Endothelial cell of umbilical vein (primary cell): ENCODE measurements at regions not wholly inside any gene's neighbourhood (a gene's known extent, or its start where the extent isn't known, plus 50 kb on each side); places are given as distances from the start of the nearest gene placed in this dataset.

ENCODE experiments used
- BruUV-seq: library from RNA; stranded (reverse); fragments of 400-500 nt; replicated peaks from 2 replicates; lab custom pipeline; 2021; lab: Mats Ljungman, UMichigan
- CTCF ChIA-PET: fragments of 300-600, 350-600 bp; sonication (Branson Sonifier 250); formaldehyde crosslinking; loops from one replicate; lab custom pipeline; 2021; ENCODE audit warnings: antibody characterized with exemption, inconsistent platforms; lab: Charles Lee
- POLR2A ChIA-PET: fragments of 300-600, 350-600 bp; sonication (Branson Sonifier 250); formaldehyde crosslinking; loops from one replicate; lab custom pipeline; 2021; ENCODE audit warnings: antibody characterized with exemption, inconsistent platforms; lab: Charles Lee
- DNase-seq: peaks from one replicate; pipeline ENCODE4 v3.0.0-alpha.2; 2011; ENCODE audit warnings: low read depth, low spot score
- FAIRE-seq: peaks from 2 replicates; lab custom pipeline; 2011; peaks lifted over from hg19 to GRCh38; lab: Jason Lieb, UNC
- H2AFZ ChIP-seq: 2 replicates; pipeline ENCODE4 v1.6.0; 2012; ENCODE audit warnings: low read depth, low read length, control low read depth, inconsistent platforms
- H3K27ac ChIP-seq: 2 replicates; pipeline ENCODE4 v1.5.1; 2011; ENCODE audit warnings: low read depth, mild to moderate bottlenecking, control low read depth, low read length, moderate library complexity; ENCODE audit not compliant: insufficient read depth
- H3K27me3 ChIP-seq, 2 experiments: 2 replicates each; pipeline versions ENCODE4 v1.6.0 to v1.6.1; 2011; ENCODE audit warnings: low read length in 2 of 2, mixed read lengths in 1 of 2; ENCODE audit not compliant: control insufficient read depth in 2 of 2, insufficient read depth in 2 of 2
- H3K36me3 ChIP-seq, 2 experiments: 2 replicates in 1 of 2; 3 replicates in 1 of 2; pipeline ENCODE4 v1.5.1; 2011; ENCODE audit warnings: low read length in 2 of 2, mild to moderate bottlenecking in 1 of 2, moderate library complexity in 1 of 2; ENCODE audit not compliant: control insufficient read depth in 2 of 2, insufficient read depth in 2 of 2; ENCODE audit errors: extremely low read depth in 1 of 2
- H3K4me1 ChIP-seq: 3 replicates; pipeline ENCODE4 v1.5.1; 2011; ENCODE audit warnings: mild to moderate bottlenecking, low read length; ENCODE audit not compliant: control insufficient read depth, insufficient read depth; ENCODE audit errors: extremely low read depth
- H3K4me2 ChIP-seq: 2 replicates; pipeline ENCODE4 v1.6.1; 2011; ENCODE audit warnings: low read length, control low read depth, mixed read lengths; ENCODE audit not compliant: insufficient read depth
- H3K4me3 ChIP-seq, 3 experiments: fragments of 200-600 bp in 1 of 3; sonication (generic), shearing (Covaris generic) in 1 of 3; replicated peaks in 1 of 3; 2 replicates each; pipeline ENCODE4 v1.5.1; 2011 to 2016; ENCODE audit warnings: control low read depth in 3 of 3, low read length in 3 of 3, mild to moderate bottlenecking in 2 of 3, inconsistent platforms in 1 of 3, low read depth in 1 of 3, moderate library complexity in 1 of 3; ENCODE audit not compliant: insufficient read depth in 1 of 3
- H3K79me2 ChIP-seq: 2 replicates; pipeline ENCODE4 v1.6.0; 2012; ENCODE audit warnings: low read length, inconsistent platforms; ENCODE audit not compliant: control insufficient read depth, insufficient read depth
- H3K9ac ChIP-seq: replicated peaks from 2 replicates; pipeline ENCODE3; 2011; ENCODE audit warnings: low read length, control low read depth; ENCODE audit not compliant: insufficient read depth; ENCODE audit errors: extremely low read depth
- H3K9me1 ChIP-seq: replicated peaks from 3 replicates; pipeline ENCODE4 v1.6.0; 2011; ENCODE audit warnings: mild to moderate bottlenecking, low read length; ENCODE audit not compliant: control insufficient read depth, insufficient read depth; ENCODE audit errors: extremely low read depth
- H3K9me3 ChIP-seq: replicated peaks from 2 replicates; pipeline ENCODE4 v1.5.1; 2012; ENCODE audit warnings: low read length, inconsistent platforms; ENCODE audit not compliant: control insufficient read depth, insufficient read depth
- H4K20me1 ChIP-seq: replicated peaks from 2 replicates; pipeline ENCODE3; 2011; ENCODE audit warnings: mild to moderate bottlenecking, low read length; ENCODE audit not compliant: control insufficient read depth, insufficient read depth; ENCODE audit errors: extremely low read depth
- CTCF ChIP-seq, 2 donors: IDR thresholded peaks; 1 replicate in 1 of 2; 2 replicates in 1 of 2; pipeline ENCODE4 v1.5.1; 2011; ENCODE audit warnings: low read length in 2 of 2, mild to moderate bottlenecking in 2 of 2, moderate library complexity in 2 of 2, control low read depth in 1 of 2, inconsistent platforms in 1 of 2, low read depth in 1 of 2; ENCODE audit not compliant: insufficient read depth in 1 of 2; ENCODE audit errors: extremely low read depth in 1 of 2
- EZH2 ChIP-seq: IDR thresholded peaks from 2 replicates; pipeline ENCODE4 v1.6.1; 2012; ENCODE audit warnings: borderline replicate concordance, low read depth, mild to moderate bottlenecking, moderate library complexity, low read length, inconsistent platforms; ENCODE audit not compliant: severe bottlenecking
- FOS ChIP-seq: IDR thresholded peaks from 2 replicates; pipeline ENCODE4 v1.6.1; 2011; ENCODE audit warnings: mild to moderate bottlenecking, low read length, moderate library complexity, borderline replicate concordance; ENCODE audit not compliant: insufficient read depth
- GATA2 ChIP-seq: IDR thresholded peaks from 2 replicates; pipeline ENCODE4 v1.7.0; 2011; ENCODE audit warnings: low read depth, mild to moderate bottlenecking, moderate library complexity, mixed read lengths, low read length; ENCODE audit not compliant: insufficient read length, insufficient read depth
- JUN ChIP-seq: IDR thresholded peaks from 2 replicates; pipeline ENCODE4 v1.6.1; 2011; ENCODE audit warnings: borderline replicate concordance, low read depth; ENCODE audit not compliant: insufficient read length, insufficient read depth
- MAX ChIP-seq: IDR thresholded peaks from 2 replicates; pipeline ENCODE4 v1.6.1; 2011; ENCODE audit not compliant: insufficient read depth, insufficient read length
- MYC ChIP-seq: IDR thresholded peaks from one replicate; pipeline ENCODE4 v1.6.1; 2011; ENCODE audit warnings: mild to moderate bottlenecking, low read depth, low read length
- POLR2A ChIP-seq: IDR thresholded peaks from 2 replicates; pipeline ENCODE4 v1.6.1; 2012; ENCODE audit warnings: low read depth, mild to moderate bottlenecking, control low read depth, low read length
- POLR2AphosphoS5 ChIP-seq: IDR thresholded peaks from 2 replicates; pipeline ENCODE4 v1.6.1; 2012; ENCODE audit warnings: low read depth, mild to moderate bottlenecking, control low read depth, low read length, moderate library complexity; ENCODE audit not compliant: insufficient read depth
- dilution Hi-C: fragments of 300-500 bp; cut with MboI; formaldehyde crosslinking; loops from one replicate; pipeline ENCODE4 v1.15.0; 2019; ENCODE audit warnings: low sequenced_read_pairs; ENCODE audit not compliant: extremely low pct_ligation_motif_present
- intact Hi-C: fragments of 100-400 bp; cut with micrococcal nuclease; formaldehyde crosslinking; loops from one replicate; pipeline ENCODE4 v1.10.0; 2022

- intact Hi-C loops: no loop called here
- Histone ChIP-seq H4K20me1 (no peaks in the 10 kb centered on the region), H3K9me1 (no peaks in the 10 kb centered on the region), H3K4me1 (no peaks in the 10 kb centered on the region), H3K27me3 (no peaks in the 10 kb centered on the region), H3K4me3 (no peak overlapping the region), H3K9ac (no peak overlapping the region), H3K36me3 (no peaks in the 10 kb centered on the region), H3K27ac (no peak overlapping the region), H3K4me2 (no peak overlapping the region), H3K79me2 (no peaks in the 10 kb centered on the region), H2AFZ (no peak overlapping the region), H3K9me3 (peaks cover 2% of the 10 kb centered on the region)
- CTCF ChIA-PET: no interaction called here
- POLR2A ChIA-PET: no interaction called here
- FAIRE-seq (no peak), DNase-seq (no peak)
- dilution Hi-C loops: no loop called here
- no peak for TF ChIP-seq POLR2A
- no peak for TF ChIP-seq EZH2
- TF ChIP-seq JUN: no peak
- no peak for TF ChIP-seq MAX
- TF ChIP-seq FOS: no peak
- no TSS peak for BruUV-seq
Observed at GRCh38 chr10:108775911-108776475, 1147.3 kb downstream of the XPNPEP1 start.

- POLR2A ChIA-PET: no interaction called here
- no peak overlapping the region for H3K4me3 ChIP-seq
- H3K36me3 ChIP-seq: no peaks in the 10 kb centered on the region
- dilution Hi-C loops (no loop called here), intact Hi-C loops (no loop called here)
- H3K27ac ChIP-seq: no peak overlapping the region
- H3K27me3 ChIP-seq: no peaks in the 10 kb centered on the region
- CTCF ChIA-PET: no interaction called here
- H4K20me1 ChIP-seq: no peaks in the 10 kb centered on the region
- no peak overlapping the region for H3K9ac ChIP-seq
- H3K9me1 ChIP-seq: no peaks in the 10 kb centered on the region
- no TSS peak for BruUV-seq
- H2AFZ ChIP-seq: no peak overlapping the region
- FAIRE-seq: no peak
- TF ChIP-seq CTCF (IDR thresholded peaks at IDR 0.05; ENCODE audit: extremely low read depth in 1 of 2, insufficient read depth in 1 of 2, low read depth in 1 of 2, low read length in 2 of 2): no peak
- TF ChIP-seq POLR2AphosphoS5: no peak
- no peak for TF ChIP-seq POLR2A
- no peak for TF ChIP-seq MYC
- no peak for TF ChIP-seq GATA2
- no peak for TF ChIP-seq EZH2
- no peak for TF ChIP-seq MAX
- no peak for TF ChIP-seq FOS
- no peak for TF ChIP-seq JUN
- H3K4me2 ChIP-seq: no peak overlapping the region
- H3K4me1 ChIP-seq: no peaks in the 10 kb centered on the region
- DNase-seq: no peak
- peaks cover 2% of the 10 kb centered on the region for H3K9me3 ChIP-seq
- no peaks in the 10 kb centered on the region for H3K79me2 ChIP-seq
Observed at GRCh38 chr10:108771106-108771505, 1152.2 kb downstream of the XPNPEP1 start.
